Natural killer cell (primary cell): ENCODE measurements at regions not wholly inside any gene's neighbourhood (a gene's known extent, or its start where the extent isn't known, plus 50 kb on each side); places are given as distances from the start of the nearest gene placed in this dataset.

Source experiments
- ATAC-seq, 3 donors: fragments of 150-1000 bp in 2 of 3; fragments of 200-7000 bp in 1 of 3; cut with Tn5 transposase; 1 replicate in 1 of 3; 2 replicates in 2 of 3; pipeline ENCODE4 v1.10.0; 2021; ENCODE audit warnings: mild to moderate bottlenecking in 2 of 3, moderate library complexity in 2 of 3
- DNase-seq, 2 donors: peaks; one replicate each; pipeline versions ENCODE4 v3.0.0 to v3.0.0-alpha.2; 2013 to 2021; ENCODE audit warnings: mixed read lengths in 1 of 2
- H3K27ac ChIP-seq: one replicate; pipeline ENCODE4 v1.5.1; 2013; ENCODE audit warnings: mild to moderate bottlenecking, low read length
- H3K27me3 ChIP-seq: one replicate; pipeline ENCODE4 v1.6.1; 2013; ENCODE audit warnings: low read length; ENCODE audit not compliant: control insufficient read depth, insufficient read depth
- H3K36me3 ChIP-seq: one replicate; pipeline ENCODE4 v1.6.1; 2013; ENCODE audit warnings: low read length; ENCODE audit not compliant: control insufficient read depth, insufficient read depth
- H3K4me1 ChIP-seq: one replicate; pipeline ENCODE4 v1.6.1; 2013; ENCODE audit warnings: low read length; ENCODE audit not compliant: control insufficient read depth, insufficient read depth
- H3K4me3 ChIP-seq: one replicate; pipeline ENCODE4 v1.5.1; 2013; ENCODE audit warnings: low read length
- H3K9me3 ChIP-seq: one replicate; pipeline ENCODE4 v1.6.1; 2013; ENCODE audit warnings: low read length; ENCODE audit not compliant: control insufficient read depth, insufficient read depth
- H3K27ac Mint-ChIP-seq, 2 donors: one replicate each; pipeline ENCODE4 v1.8.0; 2022; ENCODE audit warnings: mild to moderate bottlenecking in 2 of 2, mixed read lengths in 2 of 2, moderate library complexity in 1 of 2
- H3K27me3 Mint-ChIP-seq, 2 donors: one replicate each; pipeline ENCODE4 v1.8.0; 2022; ENCODE audit warnings: low read depth in 2 of 2, mixed read lengths in 2 of 2
- H3K36me3 Mint-ChIP-seq: one replicate; pipeline ENCODE4 v1.8.0; 2022; ENCODE audit warnings: mixed read lengths
- H3K4me1 Mint-ChIP-seq, 2 donors: one replicate each; pipeline ENCODE4 v1.8.0; 2022; ENCODE audit warnings: mixed read lengths in 2 of 2
- H3K4me3 Mint-ChIP-seq: one replicate; pipeline ENCODE4 v1.8.0; 2022; ENCODE audit warnings: mild to moderate bottlenecking, moderate library complexity, mixed read lengths
- H3K9me3 Mint-ChIP-seq, 2 donors: one replicate each; pipeline ENCODE4 v1.8.0; 2022; ENCODE audit warnings: mixed read lengths in 2 of 2
- CTCF ChIP-seq: fragments of 200-600 bp; IDR thresholded peaks from one replicate; pipeline ENCODE4 v1.8.0; 2022; ENCODE audit warnings: antibody characterized with exemption
- WGBS: methylation state at CpG from one replicate; pipeline ENCODE4 v1.1.7; 2013; ENCODE audit warnings: missing lambda C conversion rate; ENCODE audit not compliant: insufficient coverage; 5-methylcytosine and 5-hydroxymethylcytosine counted together
- intact Hi-C: fragments of 100-400 bp; cut with micrococcal nuclease; formaldehyde crosslinking; loops from one replicate; pipeline ENCODE4 v1.14.2; 2022

GRCh38 chr1:147479864-147480564, 61.3 kb upstream of the BCL9 start:
- Histone ChIP-seq H3K4me3 (no peak overlapping the region), H3K27ac (no peak overlapping the region), H3K36me3 (no peaks in the 10 kb centered on the region), H3K4me1 (no peaks in the 10 kb centered on the region), H3K27me3 (peaks cover 6% of the 10 kb centered on the region), H3K9me3 (no peaks in the 10 kb centered on the region)
- Mint-ChIP-seq H3K9me3 (no peaks in the 10 kb centered on the region), H3K27ac (no peak overlapping the region), H3K36me3 (no peaks in the 10 kb centered on the region), H3K4me1 (no peaks in the 10 kb centered on the region), H3K27me3 (peaks cover 16 to 40% of the 10 kb centered on the region in 2 donors), H3K4me3 (no peak overlapping the region)
- ATAC-seq: no peak
- DNase-seq: no peak
- TF ChIP-seq CTCF: no peak
- 64% methylated on average over 3 of the region's 3 CpGs for WGBS
- intact Hi-C loops: no loop called here

- ATAC-seq (no peak), DNase-seq (no peak)
- Histone ChIP-seq H3K27ac (no peak overlapping the region), H3K4me3 (no peak overlapping the region), H3K36me3 (no peaks in the 10 kb centered on the region), H3K4me1 (no peaks in the 10 kb centered on the region), H3K9me3 (no peaks in the 10 kb centered on the region), H3K27me3 (peaks cover 6% of the 10 kb centered on the region)
- Mint-ChIP-seq H3K27ac (no peak overlapping the region), H3K27me3 (peaks cover 16 to 39% of the 10 kb centered on the region in 2 donors), H3K4me3 (no peak overlapping the region), H3K9me3 (no peaks in the 10 kb centered on the region), H3K36me3 (no peaks in the 10 kb centered on the region), H3K4me1 (no peaks in the 10 kb centered on the region)
- intact Hi-C loops: no loop called here
- WGBS: 100% methylated on average over 1 of the region's 2 CpGs
- TF ChIP-seq CTCF: no peak
Observed at GRCh38 chr1:147480565-147480935, 60.8 kb upstream of the BCL9 start.

GRCh38 chr1:147486876-147487656, 54.2 kb upstream of the BCL9 start:
- WGBS: 66% methylated on average over 8 of the region's 9 CpGs

More at GRCh38 chr1:147486876-147487656, 54.2 kb upstream of the BCL9 start:
- H3K36me3 ChIP-seq: no peaks in the 10 kb centered on the region
- H3K27me3 ChIP-seq: no peaks in the 10 kb centered on the region
- no peaks in the 10 kb centered on the region for H3K36me3 Mint-ChIP-seq
- peaks cover 8 to 10% of the 10 kb centered on the region in 2 donors for H3K27me3 Mint-ChIP-seq
- H3K4me1 Mint-ChIP-seq: no peaks in the 10 kb centered on the region
- no peak for DNase-seq
- no peak for ATAC-seq
- no peaks in the 10 kb centered on the region for H3K4me1 ChIP-seq
- H3K4me3 ChIP-seq: no peak overlapping the region
- no peaks in the 10 kb centered on the region for H3K9me3 Mint-ChIP-seq
- H3K27ac Mint-ChIP-seq: no peak overlapping the region
- no peak for TF ChIP-seq CTCF
- H3K27ac ChIP-seq: no peak overlapping the region
- H3K9me3 ChIP-seq: no peaks in the 10 kb centered on the region
- intact Hi-C loops: no loop called here
- no peak overlapping the region for H3K4me3 Mint-ChIP-seq
